Glutamatergic neuron (in vitro differentiated cells): ENCODE measurements at regions not wholly inside any gene's neighbourhood (a gene's known extent, or its start where the extent isn't known, plus 50 kb on each side); places are given as distances from the start of the nearest gene placed in this dataset.

ENCODE experiments used
- DNase-seq: peaks from one replicate; pipeline ENCODE4 v3.0.0; 2022
- H3K27ac Mint-ChIP-seq: one replicate; pipeline ENCODE4 v1.8.0; 2020; ENCODE audit warnings: mild to moderate bottlenecking, mixed read lengths, inconsistent platforms; ENCODE audit not compliant: unreplicated experiment
- H3K27me3 Mint-ChIP-seq: one replicate; pipeline ENCODE4 v1.8.0; 2020; ENCODE audit warnings: mild to moderate bottlenecking, moderate library complexity, mixed read lengths, inconsistent platforms; ENCODE audit not compliant: unreplicated experiment
- H3K36me3 Mint-ChIP-seq: one replicate; pipeline ENCODE4 v1.8.0; 2020; ENCODE audit warnings: mild to moderate bottlenecking, mixed read lengths, inconsistent platforms; ENCODE audit not compliant: unreplicated experiment
- H3K4me1 Mint-ChIP-seq: one replicate; pipeline ENCODE4 v1.8.0; 2020; ENCODE audit warnings: mild to moderate bottlenecking, low read depth, mixed read lengths, inconsistent platforms; ENCODE audit not compliant: unreplicated experiment
- H3K4me3 Mint-ChIP-seq: one replicate; pipeline ENCODE4 v1.8.0; 2020; ENCODE audit warnings: mild to moderate bottlenecking, mixed read lengths, inconsistent platforms; ENCODE audit not compliant: unreplicated experiment
- H3K9me3 Mint-ChIP-seq: one replicate; pipeline ENCODE4 v1.8.0; 2020; ENCODE audit warnings: mild to moderate bottlenecking, moderate library complexity, mixed read lengths, inconsistent platforms; ENCODE audit not compliant: unreplicated experiment
- TF ChIP-seq, protein P1 (sequence below): fragments of 200-600 bp; sonication (generic); IDR thresholded peaks from one replicate; pipeline ENCODE4 v1.5.0; 2021; ENCODE audit not compliant: partially characterized antibody, unreplicated experiment

DNA sequence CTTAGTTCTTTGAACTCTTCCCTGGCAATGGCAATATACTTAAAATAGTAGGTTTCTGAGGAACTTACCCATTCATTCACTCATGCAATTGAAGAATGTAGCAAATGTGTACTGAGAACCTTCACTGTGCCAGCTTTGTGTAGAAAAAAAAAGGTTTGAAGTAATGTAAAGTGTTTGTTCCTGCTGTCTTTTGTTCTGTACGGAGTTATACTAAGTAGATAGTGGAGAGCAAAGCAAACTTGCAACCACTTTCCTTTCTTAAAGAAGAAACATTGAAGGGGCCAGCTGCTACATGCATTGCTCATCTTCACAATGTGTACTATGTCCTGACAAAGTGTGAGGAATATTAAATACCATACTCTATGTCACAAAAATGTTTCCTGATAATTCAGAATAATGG, 68.9 kb upstream of the FREM2 start:
- no peaks in the 10 kb centered on the region for H3K36me3 Mint-ChIP-seq
- TF ChIP-seq, protein P1, sequence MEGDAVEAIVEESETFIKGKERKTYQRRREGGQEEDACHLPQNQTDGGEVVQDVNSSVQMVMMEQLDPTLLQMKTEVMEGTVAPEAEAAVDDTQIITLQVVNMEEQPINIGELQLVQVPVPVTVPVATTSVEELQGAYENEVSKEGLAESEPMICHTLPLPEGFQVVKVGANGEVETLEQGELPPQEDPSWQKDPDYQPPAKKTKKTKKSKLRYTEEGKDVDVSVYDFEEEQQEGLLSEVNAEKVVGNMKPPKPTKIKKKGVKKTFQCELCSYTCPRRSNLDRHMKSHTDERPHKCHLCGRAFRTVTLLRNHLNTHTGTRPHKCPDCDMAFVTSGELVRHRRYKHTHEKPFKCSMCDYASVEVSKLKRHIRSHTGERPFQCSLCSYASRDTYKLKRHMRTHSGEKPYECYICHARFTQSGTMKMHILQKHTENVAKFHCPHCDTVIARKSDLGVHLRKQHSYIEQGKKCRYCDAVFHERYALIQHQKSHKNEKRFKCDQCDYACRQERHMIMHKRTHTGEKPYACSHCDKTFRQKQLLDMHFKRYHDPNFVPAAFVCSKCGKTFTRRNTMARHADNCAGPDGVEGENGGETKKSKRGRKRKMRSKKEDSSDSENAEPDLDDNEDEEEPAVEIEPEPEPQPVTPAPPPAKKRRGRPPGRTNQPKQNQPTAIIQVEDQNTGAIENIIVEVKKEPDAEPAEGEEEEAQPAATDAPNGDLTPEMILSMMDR: no peak
- H3K9me3 Mint-ChIP-seq: no peaks in the 10 kb centered on the region
- H3K27ac Mint-ChIP-seq: no peak overlapping the region
- H3K27me3 Mint-ChIP-seq: no peaks in the 10 kb centered on the region
- DNase-seq: no peak
- H3K4me1 Mint-ChIP-seq: peaks cover 1% of the 10 kb centered on the region
- H3K4me3 Mint-ChIP-seq: no peak overlapping the region

DNA sequence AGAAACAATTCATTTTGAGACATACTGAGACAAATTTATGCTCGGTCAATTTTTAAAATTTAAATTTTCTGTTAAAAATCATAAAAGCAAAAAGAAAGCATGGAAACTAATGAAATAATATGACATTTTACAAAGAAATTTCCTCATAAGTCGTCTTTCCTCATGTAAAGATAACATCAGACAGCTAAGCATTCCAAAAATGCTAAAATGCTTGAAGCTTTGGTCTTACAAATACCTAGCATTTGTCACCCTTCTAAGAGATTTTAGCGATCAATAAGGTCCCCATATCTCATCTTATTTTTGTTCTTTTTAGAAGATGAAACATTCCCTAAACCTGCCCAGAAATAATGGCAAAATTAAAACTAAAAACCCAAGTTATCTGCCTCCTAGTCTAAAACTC, 68.5 kb upstream of the FREM2 start:
- TF ChIP-seq, protein P1: no peak
- H3K4me1 Mint-ChIP-seq: peaks cover 1% of the 10 kb centered on the region
- no peak for DNase-seq
- H3K4me3 Mint-ChIP-seq: no peak overlapping the region
- H3K36me3 Mint-ChIP-seq: no peaks in the 10 kb centered on the region
- H3K9me3 Mint-ChIP-seq: no peaks in the 10 kb centered on the region
- no peaks in the 10 kb centered on the region for H3K27me3 Mint-ChIP-seq
- no peak overlapping the region for H3K27ac Mint-ChIP-seq

DNA sequence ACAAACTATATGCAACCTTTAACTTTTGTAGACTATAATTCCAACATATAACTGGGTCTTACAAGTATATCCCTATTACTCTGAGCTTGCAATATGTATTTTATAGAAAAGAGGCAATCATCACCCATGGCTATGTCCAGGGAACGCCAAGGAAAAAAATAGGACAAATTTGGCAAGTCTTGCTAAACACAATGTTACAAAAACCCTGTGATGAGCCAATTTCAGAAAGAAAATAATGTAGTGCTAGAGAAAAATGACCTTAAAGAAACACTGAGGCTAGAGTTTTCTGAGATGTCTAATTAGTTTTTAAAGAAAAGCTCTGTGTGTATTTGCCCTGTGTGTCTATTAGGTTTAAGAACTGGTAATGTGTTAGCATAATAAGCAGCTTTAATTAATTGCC, 68.0 kb upstream of the FREM2 start:
- Mint-ChIP-seq H3K27ac (no peak overlapping the region), H3K36me3 (no peaks in the 10 kb centered on the region), H3K9me3 (no peaks in the 10 kb centered on the region), H3K4me1 (peaks cover 1% of the 10 kb centered on the region), H3K4me3 (no peak overlapping the region), H3K27me3 (no peaks in the 10 kb centered on the region)
- TF ChIP-seq, protein P1: no peak
- DNase-seq: no peak

DNA sequence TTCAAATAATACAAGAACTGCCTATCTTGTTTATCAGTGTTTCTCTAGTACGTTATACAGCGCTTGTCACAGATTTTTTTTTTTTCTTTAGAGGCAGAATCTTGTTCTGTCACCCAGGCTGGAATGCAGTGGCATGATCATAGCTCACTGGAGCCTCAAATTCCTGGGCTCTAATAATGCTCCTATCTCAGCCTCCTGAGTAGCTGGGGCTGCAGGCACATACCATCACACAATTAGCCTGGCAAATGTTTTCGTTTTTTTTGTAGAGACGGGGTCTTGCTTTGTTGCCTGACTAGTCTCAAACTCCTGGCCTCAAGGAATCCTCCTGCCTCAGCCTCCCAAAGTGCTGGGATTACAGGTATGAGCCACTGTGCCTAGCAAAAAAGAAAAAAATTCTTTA, 66.0 kb upstream of the FREM2 start:
- no peak for DNase-seq
- peaks cover 5% of the 10 kb centered on the region for H3K4me1 Mint-ChIP-seq
- H3K4me3 Mint-ChIP-seq: no peak overlapping the region
- no peak overlapping the region for H3K27ac Mint-ChIP-seq
- no peaks in the 10 kb centered on the region for H3K36me3 Mint-ChIP-seq
- TF ChIP-seq, protein P1: no peak
- H3K9me3 Mint-ChIP-seq: no peaks in the 10 kb centered on the region
- no peaks in the 10 kb centered on the region for H3K27me3 Mint-ChIP-seq

DNA sequence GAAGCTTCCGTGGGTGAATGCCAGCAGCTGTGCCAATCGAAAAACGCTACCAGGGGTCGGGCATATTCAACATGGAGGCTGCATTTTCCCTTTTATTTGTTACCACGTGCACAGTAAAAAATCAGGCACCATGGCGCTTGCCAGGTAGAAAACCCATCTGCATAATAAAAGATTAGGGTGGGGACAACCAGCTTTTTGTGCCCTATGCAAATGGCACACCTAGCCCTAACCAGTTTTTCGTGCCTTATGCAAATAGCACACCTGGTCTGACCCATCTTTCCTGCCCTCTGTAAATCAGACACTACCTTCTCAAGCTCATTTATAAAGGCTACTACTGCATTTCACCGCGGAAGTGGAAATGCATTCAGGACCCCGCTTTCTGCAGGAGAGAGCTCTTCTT, 62.1 kb upstream of the FREM2 start:
- H3K27me3 Mint-ChIP-seq: no peaks in the 10 kb centered on the region
- TF ChIP-seq, protein P1: no peak
- no peaks in the 10 kb centered on the region for H3K36me3 Mint-ChIP-seq
- peak overlapping the region; percentile 30 for H3K4me3 Mint-ChIP-seq
- H3K27ac Mint-ChIP-seq: no peak overlapping the region
- H3K4me1 Mint-ChIP-seq: peaks cover 5% of the 10 kb centered on the region
- no peak for DNase-seq
- H3K9me3 Mint-ChIP-seq: no peaks in the 10 kb centered on the region
